NCI-H510A (cell line): ENCODE measurements at regions not wholly inside any gene's neighbourhood (a gene's known extent, or its start where the extent isn't known, plus 50 kb on each side); places are given as distances from the start of the nearest gene placed in this dataset.

ENCODE experiments used
- DNase-seq: peaks from one replicate; lab custom pipeline; 2025; lab: John Stamatoyannopoulos, UW

GRCh38 chr2:71891719-71892422 lies 255.8 kb downstream of the CYP26B1 start:
- no peak for DNase-seq

- no peak for DNase-seq
These were observed 256.5 kb downstream of the CYP26B1 start for GRCh38 chr2:71891155-71891554.

GRCh38 chr2:71889759-71890684 lies 257.6 kb downstream of the CYP26B1 start:
- DNase-seq, result no peak

GRCh38 chr2:71888751-71889445 lies 258.8 kb downstream of the CYP26B1 start:
- no peak for DNase-seq

- no peak for DNase-seq
These were observed 260.5 kb downstream of the CYP26B1 start for GRCh38 chr2:71887196-71887595.

- no peak for DNase-seq
These were observed 261.4 kb downstream of the CYP26B1 start for GRCh38 chr2:71886241-71886640.

- DNase-seq, result no peak
These were observed 263.2 kb downstream of the CYP26B1 start for GRCh38 chr2:71884303-71885042.

- DNase-seq, result peak; percentile 12
These were observed 264.7 kb downstream of the CYP26B1 start for GRCh38 chr2:71882949-71883472.

- DNase-seq, result no peak
These were observed 265.3 kb downstream of the CYP26B1 start for GRCh38 chr2:71882236-71882946.

- no peak for DNase-seq
These were observed 266.6 kb downstream of the CYP26B1 start for GRCh38 chr2:71880846-71881610.

GRCh38 chr2:71880287-71880686 lies 267.4 kb downstream of the CYP26B1 start:
- no peak for DNase-seq

- DNase-seq, result no peak
These were observed 268.0 kb downstream of the CYP26B1 start for GRCh38 chr2:71879509-71880184.

GRCh38 chr2:71878626-71879508 lies 268.8 kb downstream of the CYP26B1 start:
- DNase-seq, result no peak

GRCh38 chr2:71877636-71878035 lies 270.0 kb downstream of the CYP26B1 start:
- DNase-seq, result no peak

GRCh38 chr2:71876542-71877451 lies 270.9 kb downstream of the CYP26B1 start:
- no peak for DNase-seq

- no peak for DNase-seq
These were observed 275.1 kb downstream of the CYP26B1 start for GRCh38 chr2:71872466-71873051.

- DNase-seq, result no peak
These were observed 282.2 kb downstream of the CYP26B1 start for GRCh38 chr2:71865391-71865965.
